Esophagus muscularis mucosa (tissue), 4 donors: ENCODE measurements at regions not wholly inside any gene's neighbourhood (a gene's known extent, or its start where the extent isn't known, plus 50 kb on each side); places are given as distances from the start of the nearest gene placed in this dataset.
A peak's percentile ranks its signal among the peaks of the same experiment; 100 is the strongest.

Experiments used
- DNase-seq: peaks from one replicate; pipeline ENCODE4 v3.0.0-alpha.2; 2017; ENCODE audit errors: extremely low spot score
- H3K27ac ChIP-seq, 4 donors: fragments of 200-600 bp; sonication (generic); replicated peaks in 1 of 4; 1 replicate in 3 of 4; 2 replicates in 1 of 4; pipeline ENCODE4 v1.5.1; 2016 to 2019; ENCODE audit warnings: mild to moderate bottlenecking in 1 of 4
- H3K27me3 ChIP-seq, 4 donors: fragments of 200-600 bp; sonication (generic); one replicate each; pipeline versions ENCODE4 v1.5.1 to v1.6.0; 2016 to 2019
- H3K36me3 ChIP-seq, 4 donors: fragments of 200-600 bp; sonication (generic); one replicate each; pipeline ENCODE4 v1.5.1; 2016 to 2019
- H3K4me1 ChIP-seq, 4 donors: fragments of 200-600 bp; sonication (generic); one replicate each; pipeline ENCODE4 v1.5.1; 2016 to 2019
- H3K4me3 ChIP-seq, 4 donors: fragments of 200-600 bp; sonication (generic); 1 replicate in 2 of 4; 2 replicates in 2 of 4; pipeline ENCODE4 v1.5.1; 2016 to 2019; ENCODE audit warnings: mild to moderate bottlenecking in 4 of 4, moderate library complexity in 1 of 4
- H3K9me3 ChIP-seq, 4 donors: fragments of 200-600 bp; sonication (generic); 1 replicate in 3 of 4; 2 replicates in 1 of 4; pipeline ENCODE4 v1.5.1; 2016 to 2019
- EP300 ChIP-seq: sonication (generic); formaldehyde crosslinking; IDR thresholded peaks from one replicate; pipeline ENCODE4 v1.6.1; 2017; ENCODE audit warnings: antibody characterized with exemption
- POLR2A ChIP-seq: fragments of 450-650 bp; IDR thresholded peaks from one replicate; pipeline ENCODE4 v1.6.1; 2017; ENCODE audit warnings: antibody characterized with exemption, moderate library complexity, mild to moderate bottlenecking, low read depth
- POLR2AphosphoS5 ChIP-seq, 2 donors: sonication (generic); formaldehyde crosslinking; IDR thresholded peaks; one replicate each; pipeline ENCODE4 v1.6.1; 2017; ENCODE audit warnings: antibody characterized with exemption in 2 of 2
- WGBS: methylation state at CpG from one replicate; pipeline ENCODE4 v1.1.5; 2018; 5-methylcytosine and 5-hydroxymethylcytosine counted together
- intact Hi-C: fragments of 100-400 bp; cut with DNase I; formaldehyde crosslinking; loops from one replicate; pipeline ENCODE4 v1.15.1; 2023
- TF ChIP-seq, protein P1 (sequence below), 3 experiments: fragments of 200-600 bp in 2 of 3; fragments of 450-650 bp in 1 of 3; sonication (generic) in 2 of 3; IDR thresholded peaks; one replicate each; pipeline ENCODE4 v1.5.1; 2017 to 2019; ENCODE audit warnings: antibody characterized with exemption in 3 of 3, mild to moderate bottlenecking in 2 of 3, moderate library complexity in 1 of 3

DNA sequence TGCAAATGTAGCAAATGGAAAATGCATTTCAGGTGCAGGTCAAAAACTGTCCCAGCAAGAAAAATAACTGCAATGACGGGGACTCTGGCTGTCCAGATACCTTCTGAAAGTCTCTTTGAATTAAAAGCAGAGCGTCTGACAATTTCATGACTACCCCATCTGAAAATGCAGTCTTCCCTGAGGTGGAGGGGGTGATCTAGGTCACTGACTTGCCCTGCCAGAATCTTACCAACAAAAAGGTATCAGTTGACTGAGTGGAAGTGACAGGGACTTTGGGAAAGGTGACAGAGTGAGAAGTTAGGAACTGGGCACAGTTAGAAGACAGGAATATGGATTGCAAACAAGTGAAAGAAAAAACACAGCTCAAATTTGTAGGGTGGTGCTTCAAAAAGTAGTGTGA is 402.2 kb downstream of the DHX35 start:
- no peaks in the 10 kb centered on the region for H3K9me3 ChIP-seq
- no peaks in the 10 kb centered on the region for H3K36me3 ChIP-seq
- H3K27me3 ChIP-seq, result no peaks in the 10 kb centered on the region
- WGBS, result 93% methylated on average over 2 of the region's 2 CpGs
- TF ChIP-seq, protein P1, sequence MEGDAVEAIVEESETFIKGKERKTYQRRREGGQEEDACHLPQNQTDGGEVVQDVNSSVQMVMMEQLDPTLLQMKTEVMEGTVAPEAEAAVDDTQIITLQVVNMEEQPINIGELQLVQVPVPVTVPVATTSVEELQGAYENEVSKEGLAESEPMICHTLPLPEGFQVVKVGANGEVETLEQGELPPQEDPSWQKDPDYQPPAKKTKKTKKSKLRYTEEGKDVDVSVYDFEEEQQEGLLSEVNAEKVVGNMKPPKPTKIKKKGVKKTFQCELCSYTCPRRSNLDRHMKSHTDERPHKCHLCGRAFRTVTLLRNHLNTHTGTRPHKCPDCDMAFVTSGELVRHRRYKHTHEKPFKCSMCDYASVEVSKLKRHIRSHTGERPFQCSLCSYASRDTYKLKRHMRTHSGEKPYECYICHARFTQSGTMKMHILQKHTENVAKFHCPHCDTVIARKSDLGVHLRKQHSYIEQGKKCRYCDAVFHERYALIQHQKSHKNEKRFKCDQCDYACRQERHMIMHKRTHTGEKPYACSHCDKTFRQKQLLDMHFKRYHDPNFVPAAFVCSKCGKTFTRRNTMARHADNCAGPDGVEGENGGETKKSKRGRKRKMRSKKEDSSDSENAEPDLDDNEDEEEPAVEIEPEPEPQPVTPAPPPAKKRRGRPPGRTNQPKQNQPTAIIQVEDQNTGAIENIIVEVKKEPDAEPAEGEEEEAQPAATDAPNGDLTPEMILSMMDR (IDR thresholded peaks at IDR 0.05), result no peak
- TF ChIP-seq EP300 (no peak), POLR2AphosphoS5 (IDR thresholded peaks at IDR 0.05) (no peak), POLR2A (no peak)
- H3K4me1 ChIP-seq, result no peaks in the 10 kb centered on the region
- H3K4me3 ChIP-seq, result no peak overlapping the region
- DNase-seq, result no peak
- no peak overlapping the region for H3K27ac ChIP-seq
- intact Hi-C loops, result no loop called here

DNA sequence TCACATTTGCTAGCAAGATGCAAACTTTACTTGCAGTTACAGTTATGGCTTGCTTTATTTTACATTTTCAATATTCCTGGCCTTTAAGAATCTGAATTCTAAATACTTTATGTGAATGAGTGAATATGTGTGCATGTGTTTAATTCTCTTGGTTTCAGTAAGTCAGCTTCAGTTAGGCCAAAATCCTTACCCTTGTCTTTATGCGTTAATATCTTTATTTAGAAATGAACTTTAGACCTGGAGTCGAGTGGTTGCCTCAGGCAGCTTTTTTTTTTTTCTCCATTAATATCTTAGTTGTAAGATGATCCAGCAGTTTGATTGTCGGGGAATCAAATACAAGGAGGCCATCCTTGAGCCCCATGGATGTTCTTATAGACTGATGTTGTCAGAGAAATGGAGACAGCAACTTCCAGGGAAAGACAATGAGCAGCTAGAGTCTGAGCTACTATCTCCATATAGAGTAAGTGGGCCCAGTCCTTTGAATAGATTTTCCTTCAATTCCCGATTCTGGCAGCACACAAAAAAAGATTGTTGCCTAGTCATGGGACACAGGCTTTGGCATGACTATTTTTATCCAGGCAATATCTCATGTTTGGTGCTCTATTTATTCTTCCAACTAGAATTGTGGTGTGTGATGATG is 398.0 kb downstream of the DHX35 start:
- Histone ChIP-seq H3K4me1 (peaks cover 0 to 10% (median 7%) of the 10 kb centered on the region in 4 donors), H3K36me3 (no peaks in the 10 kb centered on the region), H3K4me3 (no peak overlapping the region), H3K27ac (no peak overlapping the region), H3K27me3 (no peaks in the 10 kb centered on the region), H3K9me3 (no peaks in the 10 kb centered on the region)
- DNase-seq, result no peak
- WGBS, result 64% methylated on average over 4 of the region's 4 CpGs
- intact Hi-C loops, result no loop called here
- no peak for TF ChIP-seq EP300
- TF ChIP-seq POLR2AphosphoS5 (IDR thresholded peaks at IDR 0.05), result no peak
- no peak for TF ChIP-seq POLR2A
- TF ChIP-seq, protein P1 (IDR thresholded peaks at IDR 0.05), result no peak

DNA sequence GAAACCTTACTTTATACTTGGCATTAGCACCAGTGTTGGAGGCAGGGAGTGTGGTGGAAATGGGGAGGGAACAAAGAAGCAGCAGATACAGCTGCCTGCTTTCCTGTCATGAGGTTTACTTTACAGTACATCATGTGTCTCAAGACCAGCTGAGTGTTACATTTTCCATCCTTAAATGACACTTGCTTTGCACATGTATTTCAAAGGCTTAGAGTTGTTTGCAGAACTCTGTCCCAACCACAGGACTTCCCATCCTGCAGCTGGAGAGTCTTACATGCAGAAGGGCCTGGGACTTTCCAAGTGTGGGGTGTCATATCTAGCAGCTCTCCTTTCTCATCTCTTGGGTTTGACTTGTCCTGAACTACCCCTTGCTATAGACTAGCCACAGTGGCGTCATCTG is 395.9 kb downstream of the DHX35 start:
- intact Hi-C loops, result no loop called here
- no peak for DNase-seq
- H3K4me1 ChIP-seq, result peaks cover 0 to 10% (median 7%) of the 10 kb centered on the region in 4 donors
- 75% methylated on average over 1 of the region's 1 CpG for WGBS
- TF ChIP-seq EP300, result no peak
- H3K27ac ChIP-seq, result no peak overlapping the region
- no peaks in the 10 kb centered on the region for H3K36me3 ChIP-seq
- H3K4me3 ChIP-seq, result no peak overlapping the region
- H3K9me3 ChIP-seq, result no peaks in the 10 kb centered on the region
- H3K27me3 ChIP-seq, result no peaks in the 10 kb centered on the region

DNA sequence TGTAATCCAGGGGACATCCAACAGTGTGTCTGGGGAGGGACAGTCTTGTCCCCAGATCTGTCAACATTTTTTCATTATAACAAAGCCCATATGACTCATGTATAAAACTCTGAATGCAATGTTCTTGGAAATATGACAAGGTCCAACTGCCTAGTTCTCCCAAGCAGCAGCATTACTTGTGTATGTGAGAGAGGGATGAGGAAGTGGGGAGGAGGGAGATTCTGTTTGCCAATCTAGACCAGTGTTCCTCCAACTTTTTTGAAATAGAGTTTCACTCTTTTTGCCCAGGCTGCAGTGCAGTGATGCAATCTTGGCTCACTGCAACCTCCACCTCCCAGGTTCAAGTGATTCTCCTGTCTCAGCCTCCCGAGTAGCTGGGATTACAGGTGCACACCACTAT is 394.8 kb downstream of the DHX35 start:
- H3K9me3 ChIP-seq, result no peaks in the 10 kb centered on the region
- intact Hi-C loops, result no loop called here
- TF ChIP-seq, protein P1 (IDR thresholded peaks at IDR 0.05), result no peak
- TF ChIP-seq POLR2AphosphoS5 (IDR thresholded peaks at IDR 0.05), result no peak
- TF ChIP-seq EP300, result no peak
- TF ChIP-seq POLR2A, result no peak
- H3K27me3 ChIP-seq, result no peaks in the 10 kb centered on the region
- no peak overlapping the region for H3K4me3 ChIP-seq
- H3K4me1 ChIP-seq, result peaks cover 0 to 10% (median 7%) of the 10 kb centered on the region in 4 donors
- peak; percentile 29 for DNase-seq
- WGBS, result 100% methylated on average over 1 of the region's 1 CpG
- no peaks in the 10 kb centered on the region for H3K36me3 ChIP-seq
- peak overlapping the region in 1 of 4 donors; percentile 5 for H3K27ac ChIP-seq

DNA sequence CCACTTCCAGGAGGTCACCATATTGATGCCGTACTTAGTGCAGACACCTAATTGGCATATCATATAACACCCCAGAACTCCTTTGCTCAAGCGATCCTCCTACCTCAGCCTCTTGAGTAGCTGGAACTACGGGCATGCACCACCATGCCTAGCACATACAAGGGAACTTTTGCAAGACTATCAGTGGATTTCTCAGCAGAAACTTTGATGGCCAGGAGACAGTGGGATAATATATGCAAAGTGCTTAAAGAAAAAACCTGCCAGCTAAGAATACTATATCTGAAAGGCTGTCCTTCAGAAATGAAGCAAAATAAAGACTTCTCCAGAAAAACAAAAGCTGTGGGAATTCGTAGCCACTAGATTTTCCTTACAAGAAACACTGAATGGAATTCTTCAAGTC is 387.1 kb downstream of the DHX35 start:
- no peak for DNase-seq
- Histone ChIP-seq H3K27me3 (no peaks in the 10 kb centered on the region), H3K36me3 (no peaks in the 10 kb centered on the region), H3K27ac (no peak overlapping the region), H3K4me1 (no peaks in the 10 kb centered on the region), H3K4me3 (no peak overlapping the region), H3K9me3 (peaks cover 0 to 40% (median 28%) of the 10 kb centered on the region in 4 donors)
- WGBS, result 87% methylated on average over 4 of the region's 4 CpGs
- TF ChIP-seq EP300 (no peak), POLR2A (no peak), POLR2AphosphoS5 (IDR thresholded peaks at IDR 0.05) (no peak)
- TF ChIP-seq, protein P1 (IDR thresholded peaks at IDR 0.05), result no peak
- intact Hi-C loops, result no loop called here
